ENCODE measurements at regions not wholly inside any gene's neighbourhood (a gene's known extent, or its start where the extent isn't known, plus 50 kb on each side); places are given as distances from the start of the nearest gene placed in this dataset.

DNA sequence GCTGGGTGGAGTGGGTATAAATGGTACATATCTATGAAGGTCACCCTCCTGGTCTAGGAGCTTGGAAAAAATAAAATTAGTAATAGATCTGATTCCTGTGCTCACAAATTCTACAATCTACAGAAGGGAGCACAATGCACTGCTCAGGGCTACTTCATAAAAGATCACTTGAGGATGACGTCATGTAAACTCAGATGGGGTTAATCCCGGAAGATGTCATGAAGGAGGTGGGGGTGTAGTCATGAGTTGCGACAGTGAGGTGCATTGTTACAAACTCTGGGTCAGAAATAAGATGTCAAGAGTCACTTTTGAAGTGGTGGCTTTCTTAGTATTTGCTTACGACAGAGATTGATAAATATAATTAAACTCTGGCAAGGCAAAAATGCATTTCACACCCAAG, 68.2 kb downstream of the LHX9 start:
- BruUV-seq (replicated peaks): no TSS peak
- CTCF ChIA-PET: no interaction called here

More for the DNA sequence above, 68.2 kb downstream of the LHX9 start:
- H3K4me1 ChIP-seq (ENCODE audit: control insufficient read depth in 1 of 2, insufficient read depth in 2 of 2, low read length in 2 of 2): no peaks in the 10 kb centered on the region
- H2AFZ ChIP-seq (ENCODE audit: low read depth, low read length, poor library complexity, severe bottlenecking): no peak overlapping the region
- H4K20me1 ChIP-seq (ENCODE audit: insufficient read depth): no peaks in the 10 kb centered on the region
- DNase-seq (ENCODE audit: low read depth, low spot score) (no peak), ATAC-seq (no peak)
- H3K79me2 ChIP-seq (ENCODE audit: insufficient read depth, low read length): no peaks in the 10 kb centered on the region
- POLR2A ChIA-PET: no interaction called here
- H3K27ac ChIP-seq (ENCODE audit: low read depth, low read length): no peak overlapping the region
- H3K4me3 ChIP-seq (replicated peaks in 1 of 2; ENCODE audit: low read depth in 1 of 2, low read length in 2 of 2): no peak overlapping the region
- H3K4me2 ChIP-seq (ENCODE audit: low read length): no peak overlapping the region
- H3K9me3 ChIP-seq (ENCODE audit: control insufficient read depth in 1 of 2, insufficient read depth in 1 of 2, low read depth in 1 of 2, low read length in 2 of 2): no peaks in the 10 kb centered on the region
- RAD21 ChIA-PET (ENCODE audit: low non-redundant PET in 1 of 2, low total read pairs in 2 of 2, uncharacterized antibody in 2 of 2, unreplicated experiment in 2 of 2): no interaction called here
- H3K9ac ChIP-seq (ENCODE audit: low read length): no peak overlapping the region
- H3K27me3 ChIP-seq (ENCODE audit: insufficient read depth, low read length): no peaks in the 10 kb centered on the region
- TF ChIP-seq ELF1 (IDR thresholded peaks at IDR 0.05; ENCODE audit: borderline replicate concordance, low read depth) (no peak), ZNF274 (IDR thresholded peaks at IDR 0.05; ENCODE audit: low read depth, low read length) (no peak), JUND (IDR thresholded peaks at IDR 0.05) (no peak), CBX3 (IDR thresholded peaks at IDR 0.05; ENCODE audit: low read depth) (no peak), SIN3A (IDR thresholded peaks at IDR 0.05; ENCODE audit: low read depth) (no peak), CEBPB (IDR thresholded peaks at IDR 0.05; ENCODE audit: low read depth) (no peak), FOSL1 (IDR thresholded peaks at IDR 0.05; ENCODE audit: low read depth) (no peak), POLR2A (IDR thresholded peaks at IDR 0.05; ENCODE audit: borderline replicate concordance, extremely low read depth, insufficient read depth, insufficient read length) (no peak)
- TF ChIP-seq, protein P1, sequence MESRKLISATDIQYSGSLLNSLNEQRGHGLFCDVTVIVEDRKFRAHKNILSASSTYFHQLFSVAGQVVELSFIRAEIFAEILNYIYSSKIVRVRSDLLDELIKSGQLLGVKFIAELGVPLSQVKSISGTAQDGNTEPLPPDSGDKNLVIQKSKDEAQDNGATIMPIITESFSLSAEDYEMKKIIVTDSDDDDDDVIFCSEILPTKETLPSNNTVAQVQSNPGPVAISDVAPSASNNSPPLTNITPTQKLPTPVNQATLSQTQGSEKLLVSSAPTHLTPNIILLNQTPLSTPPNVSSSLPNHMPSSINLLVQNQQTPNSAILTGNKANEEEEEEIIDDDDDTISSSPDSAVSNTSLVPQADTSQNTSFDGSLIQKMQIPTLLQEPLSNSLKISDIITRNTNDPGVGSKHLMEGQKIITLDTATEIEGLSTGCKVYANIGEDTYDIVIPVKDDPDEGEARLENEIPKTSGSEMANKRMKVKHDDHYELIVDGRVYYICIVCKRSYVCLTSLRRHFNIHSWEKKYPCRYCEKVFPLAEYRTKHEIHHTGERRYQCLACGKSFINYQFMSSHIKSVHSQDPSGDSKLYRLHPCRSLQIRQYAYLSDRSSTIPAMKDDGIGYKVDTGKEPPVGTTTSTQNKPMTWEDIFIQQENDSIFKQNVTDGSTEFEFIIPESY (IDR thresholded peaks at IDR 0.05; ENCODE audit: extremely low read depth, insufficient replicate concordance, low read length): no peak
- TF ChIP-seq, protein P2, sequence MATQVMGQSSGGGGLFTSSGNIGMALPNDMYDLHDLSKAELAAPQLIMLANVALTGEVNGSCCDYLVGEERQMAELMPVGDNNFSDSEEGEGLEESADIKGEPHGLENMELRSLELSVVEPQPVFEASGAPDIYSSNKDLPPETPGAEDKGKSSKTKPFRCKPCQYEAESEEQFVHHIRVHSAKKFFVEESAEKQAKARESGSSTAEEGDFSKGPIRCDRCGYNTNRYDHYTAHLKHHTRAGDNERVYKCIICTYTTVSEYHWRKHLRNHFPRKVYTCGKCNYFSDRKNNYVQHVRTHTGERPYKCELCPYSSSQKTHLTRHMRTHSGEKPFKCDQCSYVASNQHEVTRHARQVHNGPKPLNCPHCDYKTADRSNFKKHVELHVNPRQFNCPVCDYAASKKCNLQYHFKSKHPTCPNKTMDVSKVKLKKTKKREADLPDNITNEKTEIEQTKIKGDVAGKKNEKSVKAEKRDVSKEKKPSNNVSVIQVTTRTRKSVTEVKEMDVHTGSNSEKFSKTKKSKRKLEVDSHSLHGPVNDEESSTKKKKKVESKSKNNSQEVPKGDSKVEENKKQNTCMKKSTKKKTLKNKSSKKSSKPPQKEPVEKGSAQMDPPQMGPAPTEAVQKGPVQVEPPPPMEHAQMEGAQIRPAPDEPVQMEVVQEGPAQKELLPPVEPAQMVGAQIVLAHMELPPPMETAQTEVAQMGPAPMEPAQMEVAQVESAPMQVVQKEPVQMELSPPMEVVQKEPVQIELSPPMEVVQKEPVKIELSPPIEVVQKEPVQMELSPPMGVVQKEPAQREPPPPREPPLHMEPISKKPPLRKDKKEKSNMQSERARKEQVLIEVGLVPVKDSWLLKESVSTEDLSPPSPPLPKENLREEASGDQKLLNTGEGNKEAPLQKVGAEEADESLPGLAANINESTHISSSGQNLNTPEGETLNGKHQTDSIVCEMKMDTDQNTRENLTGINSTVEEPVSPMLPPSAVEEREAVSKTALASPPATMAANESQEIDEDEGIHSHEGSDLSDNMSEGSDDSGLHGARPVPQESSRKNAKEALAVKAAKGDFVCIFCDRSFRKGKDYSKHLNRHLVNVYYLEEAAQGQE (IDR thresholded peaks at IDR 0.05; ENCODE audit: low read depth): no peak
- TF ChIP-seq, protein P3, sequence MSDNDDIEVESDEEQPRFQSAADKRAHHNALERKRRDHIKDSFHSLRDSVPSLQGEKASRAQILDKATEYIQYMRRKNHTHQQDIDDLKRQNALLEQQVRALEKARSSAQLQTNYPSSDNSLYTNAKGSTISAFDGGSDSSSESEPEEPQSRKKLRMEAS (IDR thresholded peaks at IDR 0.05): no peak
- intact Hi-C loops (cut with micrococcal nuclease): no loop called here
- no peaks in the 10 kb centered on the region for H3K36me3 ChIP-seq (ENCODE audit: control insufficient read depth in 1 of 2, insufficient read depth in 2 of 2, low read length in 2 of 2)
- H3K9me2 ChIP-seq (ENCODE audit: insufficient read depth): no peaks in the 10 kb centered on the region
